Activated CD8-positive, alpha-beta memory T cell treated with anti-CD3 and anti-CD28 coated beads for 48 hours (primary cell): ENCODE measurements at regions not wholly inside any gene's neighbourhood (a gene's known extent, or its start where the extent isn't known, plus 50 kb on each side); places are given as distances from the start of the nearest gene placed in this dataset.

Experiments used
- DNase-seq, 3 experiments: peaks; one replicate each; pipeline ENCODE4 v3.0.0-alpha.2; 2020; ENCODE audit warnings: low read depth in 2 of 3, low spot score in 2 of 3

- no peak for DNase-seq
Measured at GRCh38 chr2:128468186-128468920, 149.7 kb upstream of the HS6ST1 start.

GRCh38 chr2:128469203-128469602 lies 150.5 kb upstream of the HS6ST1 start:
- DNase-seq, result no peak

GRCh38 chr2:128469875-128470274 lies 151.2 kb upstream of the HS6ST1 start:
- DNase-seq, result no peak

GRCh38 chr2:128472789-128473174 lies 154.1 kb upstream of the HS6ST1 start:
- no peak for DNase-seq

GRCh38 chr2:128473175-128474035 lies 154.7 kb upstream of the HS6ST1 start:
- peak in 2 of 3 experiments; percentile 31 to 46 for DNase-seq

- no peak for DNase-seq
Measured at GRCh38 chr2:128474036-128474955, 155.6 kb upstream of the HS6ST1 start.

GRCh38 chr2:128474962-128475361 lies 156.3 kb upstream of the HS6ST1 start:
- no peak for DNase-seq

- DNase-seq, result no peak
Measured at GRCh38 chr2:128475427-128476211, 157.0 kb upstream of the HS6ST1 start.

GRCh38 chr2:128477026-128477820 lies 158.6 kb upstream of the HS6ST1 start:
- DNase-seq, result no peak

GRCh38 chr2:128477891-128478290 lies 159.2 kb upstream of the HS6ST1 start:
- no peak for DNase-seq

GRCh38 chr2:128485761-128486639 lies 167.3 kb upstream of the HS6ST1 start:
- no peak for DNase-seq

- no peak for DNase-seq
Measured at GRCh38 chr2:128486640-128487375, 168.1 kb upstream of the HS6ST1 start.

GRCh38 chr2:128487650-128488387 lies 169.2 kb upstream of the HS6ST1 start:
- no peak for DNase-seq

- no peak for DNase-seq
Measured at GRCh38 chr2:128488434-128488833, 169.8 kb upstream of the HS6ST1 start.

- DNase-seq, result no peak
Measured at GRCh38 chr2:128489526-128490273, 171.0 kb upstream of the HS6ST1 start.

GRCh38 chr2:128490321-128490720 lies 171.7 kb upstream of the HS6ST1 start:
- no peak for DNase-seq
